OCI-LY3 (cell line): ENCODE measurements at regions not wholly inside any gene's neighbourhood (a gene's known extent, or its start where the extent isn't known, plus 50 kb on each side); places are given as distances from the start of the nearest gene placed in this dataset.
"Not testable (repeated sequence)": the region's sequence is repeated elsewhere in the genome, so short reads cannot be mapped to it uniquely, and the experiment has no call there.

Source experiments
- H2AFZ ChIP-seq: fragments of 200-600, 300-600 bp; shearing (Covaris generic); 2 replicates; pipeline ENCODE4 v1.6.0; 2014; ENCODE audit warnings: antibody characterized with exemption, low read depth, low read length
- H3K27ac ChIP-seq: fragments of 200-600, 300-600 bp; sonication (generic); 2 replicates; pipeline ENCODE4 v1.5.1; 2014; ENCODE audit warnings: mild to moderate bottlenecking, low read length, moderate library complexity, mixed read lengths
- H3K27me3 ChIP-seq: fragments of 200-600, 300-600 bp; sonication (generic); 2 replicates; pipeline ENCODE4 v1.6.1; 2014; ENCODE audit warnings: low read depth, low read length, mixed read lengths
- H3K36me3 ChIP-seq: fragments of 200-600, 300-600 bp; sonication (generic); replicated peaks from 2 replicates; pipeline ENCODE3; 2014; ENCODE audit warnings: low read depth, low read length, mixed read lengths
- H3K4me1 ChIP-seq: fragments of 300-600, 200-600 bp; sonication (generic); 2 replicates; pipeline ENCODE4 v1.6.1; 2014; ENCODE audit warnings: low read length, mixed read lengths
- H3K4me2 ChIP-seq: fragments of 200-600, 300-600 bp; sonication (generic); 2 replicates; pipeline ENCODE4 v1.6.1; 2014; ENCODE audit warnings: low read length, mixed read lengths
- H3K4me3 ChIP-seq: fragments of 300-600, 200-600 bp; sonication (generic); 2 replicates; pipeline ENCODE4 v1.5.1; 2014; ENCODE audit warnings: antibody characterized with exemption, mild to moderate bottlenecking, low read length, moderate library complexity
- H3K79me2 ChIP-seq: fragments of 300-600, 200-600 bp; shearing (Covaris generic); 2 replicates; pipeline ENCODE4 v1.6.1; 2014; ENCODE audit warnings: mild to moderate bottlenecking, low read length, mixed read lengths
- H3K9ac ChIP-seq: fragments of 300-600, 200-600 bp; shearing (Covaris generic); 2 replicates; pipeline ENCODE4 v1.6.0; 2014; ENCODE audit warnings: mild to moderate bottlenecking, low read length, moderate library complexity
- H3K9me3 ChIP-seq: fragments of 200-600, 300-600 bp; shearing (Covaris generic); 2 replicates; pipeline ENCODE4 v1.6.1; 2014; ENCODE audit warnings: low read length, mixed read lengths; ENCODE audit not compliant: insufficient read depth
- H4K20me1 ChIP-seq: fragments of 200-600, 300-600 bp; sonication (generic); 2 replicates; pipeline ENCODE4 v1.6.1; 2016; ENCODE audit warnings: low read length, mixed read lengths; ENCODE audit not compliant: insufficient read depth
- CTCF ChIP-seq: fragments of 200-600, 300-600 bp; sonication (generic); IDR thresholded peaks from 2 replicates; pipeline ENCODE4 v1.5.1; 2014; ENCODE audit warnings: antibody characterized with exemption, low read length, low read depth
- EZH2phosphoT487 ChIP-seq: fragments of 200-600 bp; shearing (Covaris generic); IDR thresholded peaks from 2 replicates; pipeline ENCODE4 v1.6.1; 2018; ENCODE audit warnings: antibody characterized with exemption, mixed run types, low read depth

DNA sequence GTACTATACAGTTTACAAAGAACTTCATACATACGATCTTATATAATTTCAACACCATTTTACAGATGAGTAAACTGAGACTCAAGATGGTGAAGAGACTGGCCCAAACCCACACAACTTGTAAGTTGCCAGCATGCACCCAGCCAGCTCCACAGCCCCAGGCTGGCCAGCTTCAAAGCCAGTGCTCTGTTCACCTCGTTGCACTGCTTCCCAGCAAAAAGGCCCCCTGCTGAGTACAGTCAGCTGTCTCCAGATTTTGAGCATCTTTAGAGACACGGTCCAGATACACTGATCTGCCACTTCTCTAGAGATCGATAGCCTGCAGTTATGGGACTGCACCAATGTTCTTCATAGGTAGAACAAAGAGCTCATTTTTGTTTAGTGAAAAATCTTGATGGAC, 257.2 kb upstream of the CHAC2 start:
- no peaks in the 10 kb centered on the region for H3K27me3 ChIP-seq
- no peak overlapping the region for H3K9ac ChIP-seq
- H3K27ac ChIP-seq: no peak overlapping the region
- H3K36me3 ChIP-seq: no peaks in the 10 kb centered on the region
- H3K79me2 ChIP-seq: no peaks in the 10 kb centered on the region
- no peak overlapping the region for H3K4me2 ChIP-seq
- H3K4me3 ChIP-seq: no peak overlapping the region
- no peak overlapping the region for H2AFZ ChIP-seq
- peaks cover 6% of the 10 kb centered on the region for H3K4me1 ChIP-seq
- TF ChIP-seq CTCF (no peak), EZH2phosphoT487 (no peak)
- H4K20me1 ChIP-seq: no peaks in the 10 kb centered on the region
- H3K9me3 ChIP-seq: no peaks in the 10 kb centered on the region

DNA sequence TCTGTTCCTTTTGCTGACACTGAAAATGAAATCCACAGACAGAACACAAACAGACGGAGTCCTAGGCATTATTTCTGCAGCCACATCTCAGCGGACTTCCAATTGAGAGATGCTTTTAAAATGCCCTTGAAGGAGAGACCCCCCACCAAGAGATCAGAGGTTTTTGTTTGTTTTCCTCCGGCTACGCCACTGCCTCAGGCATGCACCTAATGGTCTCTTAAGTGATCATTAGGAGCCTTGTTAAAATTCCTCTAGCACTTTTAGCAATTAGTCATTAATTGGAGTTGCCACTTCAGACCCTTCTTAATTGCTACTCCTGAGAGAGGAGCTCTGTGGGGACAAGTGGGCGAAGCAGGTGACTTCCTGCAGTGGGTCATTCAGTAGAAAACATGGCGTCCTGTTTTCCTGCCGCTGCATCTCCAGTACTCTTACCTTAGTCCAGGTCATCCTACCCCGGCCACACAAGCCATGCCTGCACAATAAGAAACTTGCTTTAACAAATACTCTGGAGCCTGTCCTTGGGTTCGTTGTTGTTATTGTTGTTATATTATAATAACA, 257.7 kb upstream of the CHAC2 start:
- H3K9me3 ChIP-seq: no peaks in the 10 kb centered on the region
- TF ChIP-seq CTCF: no peak
- no peak for TF ChIP-seq EZH2phosphoT487
- H3K4me2 ChIP-seq: no peak overlapping the region
- no peaks in the 10 kb centered on the region for H4K20me1 ChIP-seq
- H3K27me3 ChIP-seq: no peaks in the 10 kb centered on the region
- H3K9ac ChIP-seq: no peak overlapping the region
- H3K4me3 ChIP-seq: no peak overlapping the region
- H3K4me1 ChIP-seq: peaks cover 1% of the 10 kb centered on the region
- no peaks in the 10 kb centered on the region for H3K79me2 ChIP-seq
- no peak overlapping the region for H2AFZ ChIP-seq
- H3K36me3 ChIP-seq: no peaks in the 10 kb centered on the region
- no peak overlapping the region for H3K27ac ChIP-seq

DNA sequence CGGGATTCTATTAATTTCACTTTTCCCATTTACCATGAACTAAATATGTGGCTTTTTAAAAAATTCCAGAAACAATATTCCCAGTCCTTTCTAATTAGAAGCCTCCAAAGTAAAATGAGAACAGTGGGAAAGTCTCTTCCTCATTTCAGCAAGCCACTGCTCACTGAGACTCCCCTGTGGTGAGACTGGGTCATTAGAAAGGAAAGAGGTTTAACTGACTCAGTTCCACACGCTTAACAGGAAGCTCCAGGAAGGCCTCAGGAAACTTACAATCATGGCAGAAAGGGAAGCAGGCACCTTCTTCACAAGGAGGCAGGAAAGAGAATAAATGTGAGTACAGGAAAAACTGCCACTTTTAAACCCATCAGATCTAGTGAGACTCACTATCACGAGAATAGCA, 258.9 kb upstream of the CHAC2 start:
- no peaks in the 10 kb centered on the region for H3K36me3 ChIP-seq
- H3K4me3 ChIP-seq: no peak overlapping the region
- no peak overlapping the region for H3K9ac ChIP-seq
- no peaks in the 10 kb centered on the region for H3K4me1 ChIP-seq
- TF ChIP-seq EZH2phosphoT487: no peak
- 0 out of 2 replicates have a peak, but pooled peaks have one; percentile 16 for TF ChIP-seq CTCF
- H3K27me3 ChIP-seq: no peaks in the 10 kb centered on the region
- H4K20me1 ChIP-seq: no peaks in the 10 kb centered on the region
- no peaks in the 10 kb centered on the region for H3K79me2 ChIP-seq
- H3K27ac ChIP-seq: no peak overlapping the region
- no peak overlapping the region for H2AFZ ChIP-seq
- no peaks in the 10 kb centered on the region for H3K9me3 ChIP-seq
- no peak overlapping the region for H3K4me2 ChIP-seq

GRCh38 chr2:53507070-53507469, 260.5 kb upstream of the CHAC2 start:
- H3K27ac ChIP-seq, H3K4me1 ChIP-seq, H3K4me3 ChIP-seq, H3K4me2 ChIP-seq, H2AFZ ChIP-seq, H3K36me3 ChIP-seq, H4K20me1 ChIP-seq, H3K79me2 ChIP-seq, H3K9me3 ChIP-seq, H3K27me3 ChIP-seq, H3K9ac ChIP-seq: not testable (repeated sequence)

- H3K4me2 ChIP-seq: no peak overlapping the region
- no peaks in the 10 kb centered on the region for H4K20me1 ChIP-seq
- no peak overlapping the region for H3K27ac ChIP-seq
These were observed 261.8 kb upstream of the CHAC2 start for GRCh38 chr2:53505826-53506225.

More at GRCh38 chr2:53505826-53506225, 261.8 kb upstream of the CHAC2 start:
- Histone ChIP-seq H2AFZ (no peak overlapping the region), H3K27me3 (no peaks in the 10 kb centered on the region), H3K4me3 (no peak overlapping the region), H3K9ac (no peak overlapping the region), H3K4me1 (no peaks in the 10 kb centered on the region), H3K9me3 (no peaks in the 10 kb centered on the region), H3K36me3 (no peaks in the 10 kb centered on the region), H3K79me2 (no peaks in the 10 kb centered on the region)
- no peak for TF ChIP-seq CTCF
- TF ChIP-seq EZH2phosphoT487: no peak
